ENCODE measurements at regions not wholly inside any gene's neighbourhood (a gene's known extent, or its start where the extent isn't known, plus 50 kb on each side); places are given as distances from the start of the nearest gene placed in this dataset.
"Not testable (repeated sequence)": the region's sequence is repeated elsewhere in the genome, so short reads cannot be mapped to it uniquely, and the experiment has no call there.

GRCh38 chr19:28084659-28085157 lies 1128.2 kb downstream of the UQCRFS1 start:
- not testable (repeated sequence) for DNase-seq

GRCh38 chr19:28076628-28077027 lies 1136.3 kb downstream of the UQCRFS1 start:
- no peak for DNase-seq

- no peak for DNase-seq
Measured at GRCh38 chr19:28075229-28075628, 1137.7 kb downstream of the UQCRFS1 start.

GRCh38 chr19:28074773-28075172 lies 1138.2 kb downstream of the UQCRFS1 start:
- no peak for DNase-seq

- no peak for DNase-seq
Measured at GRCh38 chr19:28067882-28068281, 1145.1 kb downstream of the UQCRFS1 start.

- no peak for DNase-seq
Measured at GRCh38 chr19:28066988-28067387, 1146.0 kb downstream of the UQCRFS1 start.

- no peak for DNase-seq
Measured at GRCh38 chr19:28066161-28066560, 1146.8 kb downstream of the UQCRFS1 start.

- DNase-seq, result no peak
Measured at GRCh38 chr19:28065026-28065425, 1147.9 kb downstream of the UQCRFS1 start.

- no peak for DNase-seq
Measured at GRCh38 chr19:28063702-28064101, 1149.2 kb downstream of the UQCRFS1 start.

GRCh38 chr19:28061111-28061510 lies 1151.8 kb downstream of the UQCRFS1 start:
- DNase-seq, result no peak

- not testable (repeated sequence) for DNase-seq
Measured at GRCh38 chr19:28057026-28057425, 1155.9 kb downstream of the UQCRFS1 start.

- no peak for DNase-seq
Measured at GRCh38 chr19:28051047-28051446, 1161.9 kb downstream of the UQCRFS1 start.

- no peak for DNase-seq
Measured at GRCh38 chr19:28049875-28050274, 1163.1 kb downstream of the UQCRFS1 start.

- no peak for DNase-seq
Measured at GRCh38 chr19:28046932-28047331, 1166.0 kb downstream of the UQCRFS1 start.

GRCh38 chr19:28045621-28046020 lies 1167.3 kb downstream of the UQCRFS1 start:
- no peak for DNase-seq

- DNase-seq, result no peak
Measured at GRCh38 chr19:28044477-28044876, 1168.5 kb downstream of the UQCRFS1 start.

- no peak for DNase-seq
Measured at GRCh38 chr19:28042516-28042915, 1170.4 kb downstream of the UQCRFS1 start.

- no peak for DNase-seq
Measured at GRCh38 chr19:28039677-28040381, 1173.1 kb downstream of the UQCRFS1 start.

GRCh38 chr19:28037186-28037585 lies 1175.8 kb downstream of the UQCRFS1 start:
- no peak for DNase-seq

- no peak for DNase-seq
Measured at GRCh38 chr19:28036486-28036885, 1176.5 kb downstream of the UQCRFS1 start.

- no peak for DNase-seq
Measured at GRCh38 chr19:28034936-28035335, 1178.0 kb downstream of the UQCRFS1 start.

GRCh38 chr19:28028881-28029444 lies 1184.0 kb downstream of the UQCRFS1 start:
- DNase-seq, result no peak

GRCh38 chr19:28027116-28027515 lies 1185.8 kb downstream of the UQCRFS1 start:
- no peak for DNase-seq

- DNase-seq, result no peak
Measured at GRCh38 chr19:28026636-28027035, 1186.3 kb downstream of the UQCRFS1 start.

- DNase-seq, result no peak
Measured at GRCh38 chr19:28024920-28025319, 1188.0 kb downstream of the UQCRFS1 start.
